ENCODE measurements at regions not wholly inside any gene's neighbourhood (a gene's known extent, or its start where the extent isn't known, plus 50 kb on each side); places are given as distances from the start of the nearest gene placed in this dataset.

DNA sequence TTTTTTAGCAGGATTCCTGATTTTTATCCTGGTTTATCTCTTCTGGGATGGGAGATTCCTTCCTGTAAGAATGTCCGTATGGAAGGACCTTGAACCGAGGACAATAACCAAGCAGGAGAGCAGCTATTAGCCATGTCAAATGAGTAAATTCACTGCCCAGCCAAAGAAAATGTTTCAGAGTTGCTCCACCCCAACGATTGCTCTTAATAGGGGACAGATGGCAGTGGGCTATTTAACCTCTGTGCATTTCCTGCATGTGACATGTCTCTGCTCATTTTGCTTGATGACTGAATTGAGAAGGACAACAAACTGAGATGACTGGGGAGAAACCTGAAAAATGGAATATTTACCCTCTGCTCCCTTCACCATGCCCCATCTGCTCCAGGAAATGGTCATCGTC lies 479.9 kb upstream of the ZNF462 start:
- 39 to 50% methylated on average over 4 of the region's 4 CpGs for WGBS, 2 donors
- ATAC-seq (no peak), FAIRE-seq (no peak), DNase-seq (no peak)
- TF ChIP-seq CTCF (IDR thresholded peaks at IDR 0.05), result no peak
- H3K4me3 ChIP-seq, result no peak overlapping the region
- no peaks in the 10 kb centered on the region for H3K4me1 ChIP-seq
- H3K9me3 ChIP-seq, result no peaks in the 10 kb centered on the region
- H3K27me3 ChIP-seq, result no peaks in the 10 kb centered on the region
- H3K27ac ChIP-seq, result no peak overlapping the region
- H3K36me3 ChIP-seq, result no peaks in the 10 kb centered on the region
- intact Hi-C loops (cut with DNase I), result no loop called here

- no peaks in the 10 kb centered on the region for H3K9me3 ChIP-seq
- FAIRE-seq, result no peak
These were observed 475.0 kb upstream of the ZNF462 start for GRCh38 chr9:106387965-106388364.

DNA sequence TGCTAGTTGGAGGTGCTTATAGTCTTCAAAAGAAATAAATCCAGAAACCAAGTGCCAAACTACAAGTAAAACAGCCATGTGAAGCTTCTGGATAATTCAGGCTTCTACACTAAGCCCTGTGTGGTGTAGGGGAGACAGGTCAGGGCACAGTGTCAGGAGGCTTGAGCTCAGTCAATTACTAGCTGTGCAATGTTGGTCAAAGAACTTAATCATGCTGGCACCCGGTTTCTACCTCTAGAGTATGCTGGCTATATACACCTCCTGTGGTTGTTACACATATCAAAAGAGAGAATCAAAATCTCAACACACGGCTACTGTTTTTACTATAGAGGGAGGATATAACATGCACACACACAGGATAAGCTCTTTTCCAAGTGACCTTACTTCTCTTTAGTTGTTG lies 469.7 kb upstream of the ZNF462 start:
- Histone ChIP-seq H3K4me1 (no peaks in the 10 kb centered on the region), H3K4me3 (no peak overlapping the region), H3K27me3 (no peaks in the 10 kb centered on the region), H3K9me3 (no peaks in the 10 kb centered on the region), H3K27ac (no peak overlapping the region), H3K36me3 (no peaks in the 10 kb centered on the region)
- intact Hi-C loops (cut with DNase I), result no loop called here
- no peak for ATAC-seq
- WGBS, 2 donors, result 40 to 61% methylated on average over 2 of the region's 2 CpGs
- DNase-seq, result no peak
- FAIRE-seq, result no peak
- TF ChIP-seq CTCF (IDR thresholded peaks at IDR 0.05), result no peak

More at GRCh38 chr9:106387965-106388364, 475.0 kb upstream of the ZNF462 start:
- DNase-seq, result no peak
- ATAC-seq, result no peak
- intact Hi-C loops (cut with DNase I), result no loop called here
- 29 to 30% methylated on average over 2 of the region's 2 CpGs for WGBS, 2 donors
- no peak overlapping the region for H3K27ac ChIP-seq
- no peaks in the 10 kb centered on the region for H3K36me3 ChIP-seq
- H3K27me3 ChIP-seq, result no peaks in the 10 kb centered on the region
- TF ChIP-seq CTCF (IDR thresholded peaks at IDR 0.05), result no peak
- no peaks in the 10 kb centered on the region for H3K4me1 ChIP-seq
- no peak overlapping the region for H3K4me3 ChIP-seq

DNA sequence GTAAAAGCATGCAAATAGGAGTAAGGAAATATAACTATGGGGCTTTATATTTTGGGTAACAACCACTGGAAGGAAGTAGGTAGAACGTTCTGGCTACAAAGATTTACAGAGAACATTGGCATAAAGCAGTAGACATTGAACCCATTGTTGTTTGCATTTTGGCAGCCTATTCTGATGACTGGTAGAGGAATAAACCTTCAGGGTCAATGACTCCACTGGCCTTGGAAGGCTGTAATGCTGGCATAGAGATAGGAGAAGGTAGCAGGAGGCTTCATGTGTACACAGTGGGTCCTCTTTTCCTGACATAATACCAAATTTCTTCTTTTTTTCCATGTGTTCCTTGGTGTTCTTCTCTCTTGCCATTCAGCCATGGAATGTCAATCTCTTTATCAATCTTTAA lies 462.8 kb upstream of the ZNF462 start:
- DNase-seq, result no peak
- ATAC-seq, result no peak
- Histone ChIP-seq H3K36me3 (no peaks in the 10 kb centered on the region), H3K27ac (no peak overlapping the region), H3K27me3 (peaks cover 0 to 8% (median 0%) of the 10 kb centered on the region in 4 donors), H3K9me3 (no peaks in the 10 kb centered on the region), H3K4me1 (no peaks in the 10 kb centered on the region), H3K4me3 (no peak overlapping the region)
- WGBS, 2 donors, result 28 to 32% methylated on average over 1 of the region's 1 CpG
- no peak for TF ChIP-seq CTCF (IDR thresholded peaks at IDR 0.05)
- intact Hi-C loops (cut with DNase I), result no loop called here
- no peak for FAIRE-seq

- no peak for TF ChIP-seq CTCF (IDR thresholded peaks at IDR 0.05)
- intact Hi-C loops (cut with DNase I), result no loop called here
- peaks cover 0 to 8% (median 0%) of the 10 kb centered on the region in 4 donors for H3K27me3 ChIP-seq
- no peak overlapping the region for H3K27ac ChIP-seq
- DNase-seq, result no peak
- no peak for ATAC-seq
- H3K4me3 ChIP-seq, result no peak overlapping the region
- H3K4me1 ChIP-seq, result no peaks in the 10 kb centered on the region
- no peaks in the 10 kb centered on the region for H3K36me3 ChIP-seq
- FAIRE-seq, result no peak
- no peaks in the 10 kb centered on the region for H3K9me3 ChIP-seq
- WGBS, 2 donors, result 11 to 16% methylated on average over 2 of the region's 2 CpGs
These were observed 462.0 kb upstream of the ZNF462 start for GRCh38 chr9:106400950-106401349.
